22Rv1 (cell line): ENCODE measurements at regions not wholly inside any gene's neighbourhood (a gene's known extent, or its start where the extent isn't known, plus 50 kb on each side); places are given as distances from the start of the nearest gene placed in this dataset.

Experiments used
- H3K27ac ChIP-seq: fragments of 450-650 bp; 2 replicates; pipeline ENCODE4 v1.5.1; 2017
- ZFX ChIP-seq: fragments of 450-650 bp; IDR thresholded peaks from 2 replicates; pipeline ENCODE4 v1.6.1; 2017; ENCODE audit warnings: antibody characterized with exemption, borderline replicate concordance
- TF ChIP-seq, protein P1 (sequence below): fragments of 450-650 bp; IDR thresholded peaks from 2 replicates; pipeline ENCODE4 v1.5.1; 2017; ENCODE audit warnings: mild to moderate bottlenecking

DNA sequence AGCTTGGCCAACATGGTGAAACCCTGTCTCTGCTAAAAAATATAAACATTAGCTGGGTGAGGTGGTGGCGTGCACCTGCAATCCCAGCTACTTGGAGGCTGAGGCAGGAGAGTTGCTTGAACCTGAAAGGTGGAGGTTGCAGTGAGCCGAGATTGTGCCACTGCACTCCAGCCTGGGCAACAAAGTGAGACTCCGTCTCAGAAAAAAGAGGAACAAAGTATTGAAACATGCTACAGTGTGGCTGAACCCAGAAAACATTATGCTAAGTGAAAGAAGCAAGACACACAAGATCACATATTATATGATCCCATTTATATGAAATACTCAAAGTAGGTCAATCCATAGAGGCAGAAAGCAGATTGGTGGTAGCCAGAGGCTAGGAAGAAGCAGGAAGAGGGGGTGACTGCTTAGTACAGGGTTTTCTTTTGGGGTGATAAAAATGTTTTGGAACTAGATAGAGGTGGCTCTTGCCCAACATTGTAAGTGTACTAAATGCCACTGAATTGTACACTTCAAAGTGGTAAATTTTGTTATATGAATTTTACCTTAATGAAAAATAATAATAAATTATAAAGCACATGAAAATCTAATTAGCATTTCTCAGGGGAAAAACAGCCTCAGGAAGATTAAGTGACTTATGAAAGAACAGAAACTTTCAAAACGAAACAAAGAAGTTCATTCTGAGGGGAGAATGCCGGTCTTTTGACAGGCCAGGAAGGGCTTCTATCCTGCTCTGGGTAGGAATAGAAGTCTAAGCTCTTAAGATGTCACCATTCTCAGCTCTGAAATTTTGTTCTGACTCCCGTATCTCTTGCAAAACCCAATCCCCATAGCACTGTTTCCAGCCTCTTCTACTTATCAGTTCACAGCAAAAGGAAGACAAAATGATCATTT lies 161.1 kb upstream of the TBCA start:
- no peak overlapping the region for H3K27ac ChIP-seq
- TF ChIP-seq, protein P1, sequence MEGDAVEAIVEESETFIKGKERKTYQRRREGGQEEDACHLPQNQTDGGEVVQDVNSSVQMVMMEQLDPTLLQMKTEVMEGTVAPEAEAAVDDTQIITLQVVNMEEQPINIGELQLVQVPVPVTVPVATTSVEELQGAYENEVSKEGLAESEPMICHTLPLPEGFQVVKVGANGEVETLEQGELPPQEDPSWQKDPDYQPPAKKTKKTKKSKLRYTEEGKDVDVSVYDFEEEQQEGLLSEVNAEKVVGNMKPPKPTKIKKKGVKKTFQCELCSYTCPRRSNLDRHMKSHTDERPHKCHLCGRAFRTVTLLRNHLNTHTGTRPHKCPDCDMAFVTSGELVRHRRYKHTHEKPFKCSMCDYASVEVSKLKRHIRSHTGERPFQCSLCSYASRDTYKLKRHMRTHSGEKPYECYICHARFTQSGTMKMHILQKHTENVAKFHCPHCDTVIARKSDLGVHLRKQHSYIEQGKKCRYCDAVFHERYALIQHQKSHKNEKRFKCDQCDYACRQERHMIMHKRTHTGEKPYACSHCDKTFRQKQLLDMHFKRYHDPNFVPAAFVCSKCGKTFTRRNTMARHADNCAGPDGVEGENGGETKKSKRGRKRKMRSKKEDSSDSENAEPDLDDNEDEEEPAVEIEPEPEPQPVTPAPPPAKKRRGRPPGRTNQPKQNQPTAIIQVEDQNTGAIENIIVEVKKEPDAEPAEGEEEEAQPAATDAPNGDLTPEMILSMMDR, result no peak
- no peak for TF ChIP-seq ZFX

DNA sequence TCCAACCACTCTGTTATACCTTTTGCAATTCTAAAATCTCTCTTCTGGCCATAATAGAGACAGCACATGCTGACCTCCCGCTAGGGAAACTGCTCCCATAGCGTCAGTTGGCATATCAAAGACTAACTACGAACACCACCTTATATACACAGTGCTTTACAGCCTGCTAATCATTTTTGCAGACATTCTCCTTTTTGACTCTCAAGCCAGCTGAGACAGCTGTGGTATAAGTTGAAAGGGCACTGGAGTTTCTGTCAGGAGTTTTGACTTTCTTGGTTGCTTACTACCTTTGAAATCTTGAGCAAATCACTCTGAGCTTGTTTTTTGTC lies 160.2 kb upstream of the TBCA start:
- TF ChIP-seq, protein P1, result no peak
- no peak for TF ChIP-seq ZFX
- H3K27ac ChIP-seq, result no peak overlapping the region

DNA sequence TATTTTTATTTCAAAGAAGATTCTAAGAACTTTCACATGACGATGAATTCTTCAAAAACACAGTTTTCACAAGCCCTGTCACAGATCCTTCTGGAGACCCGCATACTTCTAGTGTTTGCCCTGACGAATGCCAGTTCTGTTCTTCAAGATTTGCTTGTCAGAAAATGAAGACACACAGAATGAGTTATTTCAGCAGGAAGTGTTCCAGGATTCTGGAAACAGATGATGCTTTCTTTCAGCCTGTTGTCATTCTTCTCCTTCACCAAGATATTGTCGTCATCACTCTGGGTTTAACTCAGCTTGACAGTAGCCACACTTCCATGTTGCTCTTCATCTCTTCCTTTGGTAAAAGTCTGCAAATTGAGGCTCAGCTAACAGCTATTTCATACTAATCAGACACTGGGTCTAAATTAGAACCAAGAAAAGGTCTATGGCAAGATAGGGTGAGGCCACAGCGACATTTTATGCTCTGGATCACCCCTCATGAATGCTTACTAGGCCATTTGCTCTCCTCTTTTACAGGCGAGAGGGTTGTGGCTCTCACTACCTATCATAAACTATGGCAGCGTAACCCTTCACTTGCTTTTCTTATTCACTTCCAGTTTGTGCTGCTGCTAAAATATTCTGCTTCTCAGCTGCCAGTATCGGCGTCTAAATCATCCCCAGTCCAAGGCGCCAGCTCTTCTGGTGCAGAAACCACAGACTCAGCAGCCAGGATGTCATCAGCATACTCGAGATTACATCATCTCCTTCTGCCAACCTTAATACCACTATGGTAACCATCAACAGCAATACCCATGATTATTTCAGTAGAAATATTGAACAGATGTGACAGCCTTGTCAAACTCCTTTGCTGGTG lies 159.6 kb upstream of the TBCA start:
- TF ChIP-seq, protein P1, result no peak
- TF ChIP-seq ZFX, result no peak
- H3K27ac ChIP-seq, result no peak overlapping the region

DNA sequence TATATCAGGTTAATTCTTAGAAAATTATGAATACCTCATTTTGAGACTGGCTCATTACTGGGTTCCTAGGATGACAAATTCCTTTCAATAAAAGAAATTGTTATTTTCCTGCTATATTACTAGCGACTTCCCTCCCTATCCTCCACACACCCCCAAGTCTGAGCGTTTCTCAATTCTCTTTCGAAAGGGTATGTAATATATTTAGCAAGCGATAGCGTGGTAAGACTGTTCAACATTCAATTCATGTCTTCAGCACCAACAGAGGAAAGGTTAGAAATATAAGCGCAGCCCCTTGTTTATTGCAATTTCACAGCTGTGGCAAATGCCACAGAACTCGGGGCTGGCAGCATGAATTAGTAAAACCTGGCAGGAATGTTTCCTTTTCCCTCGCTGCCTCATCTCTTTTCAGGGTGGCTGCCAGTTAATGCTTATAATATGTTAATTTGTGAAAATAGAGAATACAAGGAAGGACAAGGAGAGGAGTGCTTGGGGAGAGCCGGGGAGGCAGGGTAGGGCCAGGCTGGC lies 152.7 kb upstream of the TBCA start:
- TF ChIP-seq, protein P1, result no peak
- no peak for TF ChIP-seq ZFX
- no peak overlapping the region for H3K27ac ChIP-seq

DNA sequence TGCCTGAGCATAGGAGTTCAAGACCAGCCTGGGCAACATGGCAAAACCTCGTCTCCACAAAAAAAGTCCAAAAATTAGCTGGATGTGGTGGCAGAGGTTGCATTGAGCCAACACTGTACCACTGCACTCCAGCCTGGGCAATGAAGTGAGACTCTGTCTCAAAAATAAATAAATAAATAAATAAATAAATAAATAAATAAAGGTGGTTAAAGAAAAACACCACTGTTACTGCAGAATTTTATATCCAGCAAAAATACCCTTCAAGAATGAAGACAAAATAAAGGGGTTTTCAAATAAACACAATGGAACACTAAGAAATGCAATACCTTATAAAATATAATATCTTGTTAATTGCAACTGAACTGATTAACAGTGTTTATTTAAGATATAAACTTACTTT lies 150.2 kb upstream of the TBCA start:
- no peak overlapping the region for H3K27ac ChIP-seq
- TF ChIP-seq, protein P1, result no peak
- no peak for TF ChIP-seq ZFX

DNA sequence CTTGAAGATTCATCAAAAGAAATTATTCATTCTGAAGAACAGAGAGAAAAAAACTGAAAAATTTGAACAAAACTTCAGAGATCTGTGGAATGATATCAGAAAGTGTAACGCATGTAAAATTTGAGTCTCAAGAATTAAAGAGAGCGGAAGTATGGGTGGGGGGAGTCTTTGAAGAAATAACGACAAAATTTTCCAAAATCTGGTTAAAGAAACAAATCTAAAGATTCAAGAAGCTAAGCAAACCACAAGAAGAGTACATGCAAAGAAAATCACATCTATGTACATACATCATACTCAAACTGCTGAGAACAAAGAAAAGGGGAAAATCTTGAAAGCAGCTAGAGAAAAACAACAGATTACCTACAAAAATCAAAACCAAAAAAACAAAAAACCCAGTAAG lies 149.4 kb upstream of the TBCA start:
- no peak for TF ChIP-seq ZFX
- TF ChIP-seq, protein P1, result no peak
- H3K27ac ChIP-seq, result no peak overlapping the region
